GM21381 (cell line): ENCODE measurements at regions not wholly inside any gene's neighbourhood (a gene's known extent, or its start where the extent isn't known, plus 50 kb on each side); places are given as distances from the start of the nearest gene placed in this dataset.

ENCODE experiments used
- ATAC-seq: cut with Tn5 transposase; IDR thresholded peaks from one replicate; pipeline ENCODE4 v1.9.1; 2021; ENCODE audit warnings: mild to moderate bottlenecking, moderate library complexity; ENCODE audit not compliant: unreplicated experiment

- no peak for ATAC-seq
Observed at GRCh38 chr16:63982110-63982509, 1139.8 kb downstream of the CDH11 start.

- no peak for ATAC-seq
Observed at GRCh38 chr16:63981639-63982038, 1140.2 kb downstream of the CDH11 start.

- ATAC-seq: no peak
Observed at GRCh38 chr16:63980763-63981162, 1141.1 kb downstream of the CDH11 start.

- no peak for ATAC-seq
Observed at GRCh38 chr16:63978240-63978639, 1143.6 kb downstream of the CDH11 start.

GRCh38 chr16:63976345-63976744 lies 1145.5 kb downstream of the CDH11 start:
- ATAC-seq: no peak

- no peak for ATAC-seq
Observed at GRCh38 chr16:63975669-63976068, 1146.2 kb downstream of the CDH11 start.

- ATAC-seq: no peak
Observed at GRCh38 chr16:63967966-63968365, 1153.9 kb downstream of the CDH11 start.

GRCh38 chr16:63960321-63960720 lies 1161.5 kb downstream of the CDH11 start:
- no peak for ATAC-seq

GRCh38 chr16:63947022-63947421 lies 1174.8 kb downstream of the CDH11 start:
- no peak for ATAC-seq

GRCh38 chr16:63945806-63946205 lies 1176.1 kb downstream of the CDH11 start:
- ATAC-seq: no peak

GRCh38 chr16:63943566-63943965 lies 1178.3 kb downstream of the CDH11 start:
- ATAC-seq: no peak

GRCh38 chr16:63938661-63939060 lies 1183.2 kb downstream of the CDH11 start:
- no peak for ATAC-seq

- ATAC-seq: no peak
Observed at GRCh38 chr16:63933841-63934240, 1188.0 kb downstream of the CDH11 start.

- ATAC-seq: no peak
Observed at GRCh38 chr16:63928421-63928820, 1193.4 kb downstream of the CDH11 start.

GRCh38 chr16:63925221-63925620 lies 1196.6 kb downstream of the CDH11 start:
- no peak for ATAC-seq

- no peak for ATAC-seq
Observed at GRCh38 chr16:63922560-63922959, 1199.3 kb downstream of the CDH11 start.

- no peak for ATAC-seq
Observed at GRCh38 chr16:63921737-63922295, 1200.0 kb downstream of the CDH11 start.

- ATAC-seq: no peak
Observed at GRCh38 chr16:63913290-63913689, 1208.6 kb downstream of the CDH11 start.

- ATAC-seq: no peak
Observed at GRCh38 chr16:63907251-63907650, 1214.6 kb downstream of the CDH11 start.

- ATAC-seq: no peak
Observed at GRCh38 chr16:63904930-63905329, 1216.9 kb downstream of the CDH11 start.

- no peak for ATAC-seq
Observed at GRCh38 chr16:63904182-63904581, 1217.7 kb downstream of the CDH11 start.

GRCh38 chr16:63896383-63897109 lies 1225.3 kb downstream of the CDH11 start:
- no peak for ATAC-seq

GRCh38 chr16:63890723-63891122 lies 1231.1 kb downstream of the CDH11 start:
- no peak for ATAC-seq
